HepG2 (cell line): ENCODE measurements at regions not wholly inside any gene's neighbourhood (a gene's known extent, or its start where the extent isn't known, plus 50 kb on each side); places are given as distances from the start of the nearest gene placed in this dataset.
A peak's percentile ranks its signal among the peaks of the same experiment; 100 is the strongest.

Experiments
- CBFB ChIP-seq: sonication (generic); formaldehyde crosslinking; IDR thresholded peaks from 2 replicates; pipeline ENCODE4 v1.4.0; 2020; ENCODE audit warnings: missing genetic modification reagents
- DNMT1 ChIP-seq: sonication (generic); formaldehyde crosslinking; IDR thresholded peaks from 2 replicates; pipeline ENCODE4 v1.5.1; 2020; ENCODE audit warnings: mild to moderate bottlenecking, missing genetic modification reagents
- GFI1 ChIP-seq: sonication (generic); formaldehyde crosslinking; IDR thresholded peaks from 2 replicates; pipeline ENCODE4 v1.5.0; 2020; ENCODE audit warnings: missing genetic modification reagents, mild to moderate bottlenecking, borderline replicate concordance
- JDP2 ChIP-seq: sonication (generic); formaldehyde crosslinking; IDR thresholded peaks from 2 replicates; pipeline ENCODE4 v1.8.1; 2022; ENCODE audit warnings: missing genetic modification reagents, borderline replicate concordance
- NRL ChIP-seq: sonication (generic); formaldehyde crosslinking; IDR thresholded peaks from 2 replicates; pipeline ENCODE4 v1.5.0; 2020; ENCODE audit warnings: missing genetic modification reagents, mild to moderate bottlenecking, moderate library complexity, borderline replicate concordance
- RBM39 ChIP-seq: fragments of 200-400 bp; formaldehyde crosslinking; IDR thresholded peaks from one replicate; pipeline ENCODE4 v1.6.1; 2018; ENCODE audit warnings: antibody characterized with exemption, mild to moderate bottlenecking, low read depth, low read length; ENCODE audit not compliant: poor library complexity, severe bottlenecking
- REPIN1 ChIP-seq: sonication (generic); formaldehyde crosslinking; IDR thresholded peaks from 2 replicates; pipeline ENCODE4 v1.8.0; 2022; ENCODE audit warnings: missing genetic modification reagents, low read depth, mild to moderate bottlenecking, borderline replicate concordance
- SOX5 ChIP-seq: IDR thresholded peaks from 2 replicates; pipeline ENCODE4 v1.6.1; 2016; ENCODE audit warnings: borderline replicate concordance
- SRY ChIP-seq: sonication (generic); formaldehyde crosslinking; IDR thresholded peaks from 2 replicates; pipeline ENCODE4 v1.8.0; 2022; ENCODE audit warnings: mild to moderate bottlenecking, missing genetic modification reagents
- ZC3H4 ChIP-seq: sonication (generic); formaldehyde crosslinking; IDR thresholded peaks from 2 replicates; pipeline ENCODE4 v1.4.0; 2020; ENCODE audit warnings: missing genetic modification reagents, borderline replicate concordance
- ZFP90 ChIP-seq: sonication (generic); formaldehyde crosslinking; IDR thresholded peaks from 2 replicates; pipeline ENCODE4 v1.8.0; 2022; ENCODE audit warnings: missing genetic modification reagents, mild to moderate bottlenecking, inconsistent platforms, borderline replicate concordance
- ZNF143 ChIP-seq: sonication (generic); formaldehyde crosslinking; IDR thresholded peaks from 2 replicates; pipeline ENCODE4 v1.4.0; 2020; ENCODE audit warnings: missing genetic modification reagents
- ZNF337 ChIP-seq: sonication (generic); formaldehyde crosslinking; IDR thresholded peaks from 2 replicates; pipeline ENCODE4 v1.5.1; 2020; ENCODE audit warnings: missing genetic modification reagents, low read depth, mild to moderate bottlenecking, borderline replicate concordance
- ZNF549 ChIP-seq: sonication (generic); formaldehyde crosslinking; IDR thresholded peaks from 2 replicates; pipeline ENCODE4 v1.5.0; 2020; ENCODE audit warnings: missing genetic modification reagents
- ZNF605 ChIP-seq: sonication (generic); formaldehyde crosslinking; IDR thresholded peaks from 2 replicates; pipeline ENCODE4 v1.8.0; 2022; ENCODE audit warnings: mild to moderate bottlenecking, missing genetic modification reagents
- TF ChIP-seq, protein P1 (sequence below): sonication (generic); formaldehyde crosslinking; IDR thresholded peaks from 2 replicates; pipeline ENCODE4 v1.9.0; 2021; ENCODE audit warnings: missing genetic modification reagents, borderline replicate concordance
- TF ChIP-seq, protein P2 (sequence below): sonication (generic); formaldehyde crosslinking; IDR thresholded peaks from 2 replicates; pipeline ENCODE4 v1.8.1; 2022; ENCODE audit warnings: low read depth, mild to moderate bottlenecking, missing genetic modification reagents
- TF ChIP-seq, protein P3 (sequence below): sonication (generic); formaldehyde crosslinking; IDR thresholded peaks from 2 replicates; pipeline ENCODE4 v1.4.0; 2020; ENCODE audit warnings: missing genetic modification reagents
- TF ChIP-seq, protein P4 (sequence below): sonication (generic); formaldehyde crosslinking; IDR thresholded peaks from 2 replicates; pipeline ENCODE4 v1.4.0; 2020; ENCODE audit warnings: missing genetic modification reagents
- TF ChIP-seq, protein P5 (sequence below): sonication (generic); formaldehyde crosslinking; IDR thresholded peaks from 2 replicates; pipeline ENCODE4 v1.8.1; 2023; ENCODE audit warnings: missing genetic modification reagents, inconsistent platforms, borderline replicate concordance

DNA sequence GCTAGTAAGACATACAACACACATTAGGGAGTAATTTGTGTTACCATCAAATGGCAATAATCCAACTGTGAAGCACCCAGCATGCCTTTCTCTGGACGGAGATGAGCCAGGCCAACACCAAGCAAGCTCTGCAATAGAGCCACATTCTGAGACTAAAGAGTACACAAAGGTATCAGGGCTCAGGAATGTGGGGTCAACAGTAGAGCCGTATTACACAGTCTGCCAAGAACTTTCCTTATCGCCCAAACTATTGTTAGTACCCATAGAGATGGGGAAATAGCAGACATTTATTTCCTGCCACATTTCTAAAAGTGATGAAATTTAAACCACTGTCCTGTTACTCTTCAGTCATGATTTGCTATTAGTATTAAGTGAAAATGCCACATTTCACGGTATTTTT, 113.7 kb downstream of the BMP4 start (continued):
- TF ChIP-seq, protein P1, sequence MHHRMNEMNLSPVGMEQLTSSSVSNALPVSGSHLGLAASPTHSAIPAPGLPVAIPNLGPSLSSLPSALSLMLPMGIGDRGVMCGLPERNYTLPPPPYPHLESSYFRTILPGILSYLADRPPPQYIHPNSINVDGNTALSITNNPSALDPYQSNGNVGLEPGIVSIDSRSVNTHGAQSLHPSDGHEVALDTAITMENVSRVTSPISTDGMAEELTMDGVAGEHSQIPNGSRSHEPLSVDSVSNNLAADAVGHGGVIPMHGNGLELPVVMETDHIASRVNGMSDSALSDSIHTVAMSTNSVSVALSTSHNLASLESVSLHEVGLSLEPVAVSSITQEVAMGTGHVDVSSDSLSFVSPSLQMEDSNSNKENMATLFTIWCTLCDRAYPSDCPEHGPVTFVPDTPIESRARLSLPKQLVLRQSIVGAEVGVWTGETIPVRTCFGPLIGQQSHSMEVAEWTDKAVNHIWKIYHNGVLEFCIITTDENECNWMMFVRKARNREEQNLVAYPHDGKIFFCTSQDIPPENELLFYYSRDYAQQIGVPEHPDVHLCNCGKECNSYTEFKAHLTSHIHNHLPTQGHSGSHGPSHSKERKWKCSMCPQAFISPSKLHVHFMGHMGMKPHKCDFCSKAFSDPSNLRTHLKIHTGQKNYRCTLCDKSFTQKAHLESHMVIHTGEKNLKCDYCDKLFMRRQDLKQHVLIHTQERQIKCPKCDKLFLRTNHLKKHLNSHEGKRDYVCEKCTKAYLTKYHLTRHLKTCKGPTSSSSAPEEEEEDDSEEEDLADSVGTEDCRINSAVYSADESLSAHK, result no peak
- no peak for TF ChIP-seq ZNF337 (CRISPR knock-in tag)
- TF ChIP-seq ZC3H4, result no peak
- no peak for TF ChIP-seq GFI1 (CRISPR knock-in tag)
- TF ChIP-seq, protein P2, sequence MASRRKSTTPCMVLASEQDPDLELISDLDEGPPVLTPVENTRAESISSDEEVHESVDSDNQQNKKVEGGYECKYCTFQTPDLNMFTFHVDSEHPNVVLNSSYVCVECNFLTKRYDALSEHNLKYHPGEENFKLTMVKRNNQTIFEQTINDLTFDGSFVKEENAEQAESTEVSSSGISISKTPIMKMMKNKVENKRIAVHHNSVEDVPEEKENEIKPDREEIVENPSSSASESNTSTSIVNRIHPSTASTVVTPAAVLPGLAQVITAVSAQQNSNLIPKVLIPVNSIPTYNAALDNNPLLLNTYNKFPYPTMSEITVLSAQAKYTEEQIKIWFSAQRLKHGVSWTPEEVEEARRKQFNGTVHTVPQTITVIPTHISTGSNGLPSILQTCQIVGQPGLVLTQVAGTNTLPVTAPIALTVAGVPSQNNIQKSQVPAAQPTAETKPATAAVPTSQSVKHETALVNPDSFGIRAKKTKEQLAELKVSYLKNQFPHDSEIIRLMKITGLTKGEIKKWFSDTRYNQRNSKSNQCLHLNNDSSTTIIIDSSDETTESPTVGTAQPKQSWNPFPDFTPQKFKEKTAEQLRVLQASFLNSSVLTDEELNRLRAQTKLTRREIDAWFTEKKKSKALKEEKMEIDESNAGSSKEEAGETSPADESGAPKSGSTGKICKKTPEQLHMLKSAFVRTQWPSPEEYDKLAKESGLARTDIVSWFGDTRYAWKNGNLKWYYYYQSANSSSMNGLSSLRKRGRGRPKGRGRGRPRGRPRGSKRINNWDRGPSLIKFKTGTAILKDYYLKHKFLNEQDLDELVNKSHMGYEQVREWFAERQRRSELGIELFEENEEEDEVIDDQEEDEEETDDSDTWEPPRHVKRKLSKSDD (CRISPR knock-in tag), result no peak
- TF ChIP-seq ZNF143 (CRISPR knock-in tag), result peak; percentile 79
- peak; percentile 35; the same call in 1 of the 2 replicates for TF ChIP-seq REPIN1 (CRISPR knock-in tag)
- TF ChIP-seq, protein P3, sequence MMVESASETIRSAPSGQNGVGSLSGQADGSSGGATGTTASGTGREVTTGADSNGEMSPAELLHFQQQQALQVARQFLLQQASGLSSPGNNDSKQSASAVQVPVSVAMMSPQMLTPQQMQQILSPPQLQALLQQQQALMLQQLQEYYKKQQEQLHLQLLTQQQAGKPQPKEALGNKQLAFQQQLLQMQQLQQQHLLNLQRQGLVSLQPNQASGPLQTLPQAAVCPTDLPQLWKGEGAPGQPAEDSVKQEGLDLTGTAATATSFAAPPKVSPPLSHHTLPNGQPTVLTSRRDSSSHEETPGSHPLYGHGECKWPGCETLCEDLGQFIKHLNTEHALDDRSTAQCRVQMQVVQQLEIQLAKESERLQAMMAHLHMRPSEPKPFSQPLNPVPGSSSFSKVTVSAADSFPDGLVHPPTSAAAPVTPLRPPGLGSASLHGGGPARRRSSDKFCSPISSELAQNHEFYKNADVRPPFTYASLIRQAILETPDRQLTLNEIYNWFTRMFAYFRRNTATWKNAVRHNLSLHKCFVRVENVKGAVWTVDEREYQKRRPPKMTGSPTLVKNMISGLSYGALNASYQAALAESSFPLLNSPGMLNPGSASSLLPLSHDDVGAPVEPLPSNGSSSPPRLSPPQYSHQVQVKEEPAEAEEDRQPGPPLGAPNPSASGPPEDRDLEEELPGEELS (CRISPR knock-in tag), result peak; percentile 57
- no peak for TF ChIP-seq RBM39
- no peak for TF ChIP-seq ZNF549 (CRISPR knock-in tag)
- peak; percentile 85 for TF ChIP-seq SOX5 (CRISPR knock-in tag)
- TF ChIP-seq ZFP90 (CRISPR knock-in tag), result no peak
- TF ChIP-seq SRY, result no peak
- 0 out of 2 replicates have a peak, but pooled peaks have one; percentile 24 for TF ChIP-seq CBFB
- no peak for TF ChIP-seq ZNF605 (CRISPR knock-in tag)
- no peak for TF ChIP-seq JDP2 (CRISPR knock-in tag)
- no peak for TF ChIP-seq DNMT1 (CRISPR knock-in tag)
- TF ChIP-seq, protein P4, sequence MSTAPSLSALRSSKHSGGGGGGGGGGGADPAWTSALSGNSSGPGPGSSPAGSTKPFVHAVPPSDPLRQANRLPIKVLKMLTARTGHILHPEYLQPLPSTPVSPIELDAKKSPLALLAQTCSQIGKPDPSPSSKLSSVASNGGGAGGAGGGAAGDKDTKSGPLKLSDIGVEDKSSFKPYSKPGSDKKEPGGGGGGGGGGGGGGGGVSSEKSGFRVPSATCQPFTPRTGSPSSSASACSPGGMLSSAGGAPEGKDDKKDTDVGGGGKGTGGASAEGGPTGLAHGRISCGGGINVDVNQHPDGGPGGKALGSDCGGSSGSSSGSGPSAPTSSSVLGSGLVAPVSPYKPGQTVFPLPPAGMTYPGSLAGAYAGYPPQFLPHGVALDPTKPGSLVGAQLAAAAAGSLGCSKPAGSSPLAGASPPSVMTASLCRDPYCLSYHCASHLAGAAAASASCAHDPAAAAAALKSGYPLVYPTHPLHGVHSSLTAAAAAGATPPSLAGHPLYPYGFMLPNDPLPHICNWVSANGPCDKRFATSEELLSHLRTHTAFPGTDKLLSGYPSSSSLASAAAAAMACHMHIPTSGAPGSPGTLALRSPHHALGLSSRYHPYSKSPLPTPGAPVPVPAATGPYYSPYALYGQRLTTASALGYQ (CRISPR knock-in tag), result no peak
- TF ChIP-seq, protein P5, sequence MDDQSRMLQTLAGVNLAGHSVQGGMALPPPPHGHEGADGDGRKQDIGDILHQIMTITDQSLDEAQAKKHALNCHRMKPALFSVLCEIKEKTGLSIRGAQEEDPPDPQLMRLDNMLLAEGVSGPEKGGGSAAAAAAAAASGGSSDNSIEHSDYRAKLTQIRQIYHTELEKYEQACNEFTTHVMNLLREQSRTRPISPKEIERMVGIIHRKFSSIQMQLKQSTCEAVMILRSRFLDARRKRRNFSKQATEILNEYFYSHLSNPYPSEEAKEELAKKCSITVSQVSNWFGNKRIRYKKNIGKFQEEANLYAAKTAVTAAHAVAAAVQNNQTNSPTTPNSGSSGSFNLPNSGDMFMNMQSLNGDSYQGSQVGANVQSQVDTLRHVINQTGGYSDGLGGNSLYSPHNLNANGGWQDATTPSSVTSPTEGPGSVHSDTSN (CRISPR knock-in tag), result no peak
- no peak for TF ChIP-seq NRL (CRISPR knock-in tag)
